ENCODE measurements at regions not wholly inside any gene's neighbourhood (a gene's known extent, or its start where the extent isn't known, plus 50 kb on each side); places are given as distances from the start of the nearest gene placed in this dataset.

GRCh38 chr7:17015598-17016031, 133.8 kb upstream of the AGR3 start:
- no peak for ATAC-seq
- no peak for TF ChIP-seq REL (CRISPR knock-in tag; conservative IDR thresholded peaks at IDR 0.05)
- no peak for TF ChIP-seq GATAD2A (CRISPR knock-in tag; IDR thresholded peaks at IDR 0.05)
- TF ChIP-seq REPIN1 (CRISPR knock-in tag; IDR thresholded peaks at IDR 0.05; ENCODE audit: borderline replicate concordance, low read depth), result no peak
- TF ChIP-seq MXD1 (CRISPR knock-in tag; IDR thresholded peaks at IDR 0.05), result no peak
- TF ChIP-seq PHF5A (CRISPR knock-in tag; IDR thresholded peaks at IDR 0.05; ENCODE audit: low read depth, unreplicated experiment), result no peak
- TF ChIP-seq NFIC (IDR thresholded peaks at IDR 0.05; ENCODE audit: low read length), result no peak
- TF ChIP-seq SP4 (CRISPR knock-in tag; IDR thresholded peaks at IDR 0.05), result no peak
- no peak for TF ChIP-seq ZNF235 (CRISPR knock-in tag; IDR thresholded peaks at IDR 0.05; ENCODE audit: borderline replicate concordance)
- no peak for TF ChIP-seq POGZ (CRISPR knock-in tag; IDR thresholded peaks at IDR 0.05)
- TF ChIP-seq RAD51 (IDR thresholded peaks at IDR 0.05; ENCODE audit: borderline replicate concordance), result no peak
- no peak for TF ChIP-seq ZNF841 (CRISPR knock-in tag; IDR thresholded peaks at IDR 0.05; ENCODE audit: borderline replicate concordance)
- TF ChIP-seq ZBTB49 (CRISPR knock-in tag; IDR thresholded peaks at IDR 0.05; ENCODE audit: borderline replicate concordance), result no peak
- TF ChIP-seq CHD2 (IDR thresholded peaks at IDR 0.05; ENCODE audit: low read depth, low read length), result no peak
- TF ChIP-seq ZNF614 (CRISPR knock-in tag; IDR thresholded peaks at IDR 0.05; ENCODE audit: borderline replicate concordance), result no peak
- Histone ChIP-seq H3K36me3 (replicated peaks in 1 of 2; ENCODE audit: control insufficient read depth in 1 of 2, insufficient read depth in 2 of 2, low read length in 2 of 2) (no peaks in the 10 kb centered on the region), H3K4me1 (ENCODE audit: insufficient read depth, low read length) (peaks cover 29% of the 10 kb centered on the region), H3K9me3 (ENCODE audit: low read length) (no peaks in the 10 kb centered on the region), H3K27ac (ENCODE audit: extremely low read length, insufficient read depth, low read length) (no peak overlapping the region), H4K20me1 (ENCODE audit: insufficient read depth, low read length) (no peaks in the 10 kb centered on the region), H3K9ac (ENCODE audit: insufficient read depth, low read depth, low read length) (no peak overlapping the region), H2AFZ (ENCODE audit: low read length) (no peak overlapping the region), H3K79me2 (ENCODE audit: insufficient read depth, low read length) (no peaks in the 10 kb centered on the region), H3K27me3 (ENCODE audit: control insufficient read depth in 1 of 2, insufficient read depth in 2 of 2, low read length in 2 of 2) (no peaks in the 10 kb centered on the region), H3K4me2 (ENCODE audit: low read depth, low read length) (no peak overlapping the region), H3K4me3 (replicated peaks in 1 of 3; ENCODE audit: insufficient read depth in 1 of 3, low read depth in 2 of 3, low read length in 3 of 3) (no peak overlapping the region)
- intact Hi-C loops (cut with micrococcal nuclease; ENCODE audit: unreplicated experiment) (no loop called here), in situ Hi-C loops (cut with HindIII; ENCODE audit: extremely low pct_ligation_motif_present, low pct_unique_long_range_greater_than_20kb) (no loop called here)
- ChIA-PET POLR2A (interaction anchor here (1.1 to 1.6 kb wide), 2 partner anchors 22 to 26 kb away, joined by 3 to 6 read pairs; no protein-coding TSS in a partner anchor), CTCF (ENCODE audit: low intra/inter-chr PET ratio, low total read pairs) (no interaction called here)
- FAIRE-seq, result no peak
- DNase-seq (ENCODE audit: low spot score), result peak; percentile 8
- BruUV-seq (replicated peaks), result no TSS peak
- 96% methylated on average over 4 of the region's 4 CpGs for WGBS (ENCODE audit: low lambda C conversion rate)

All from HepG2 (cell line).